ENCODE measurements at regions not wholly inside any gene's neighbourhood (a gene's known extent, or its start where the extent isn't known, plus 50 kb on each side); places are given as distances from the start of the nearest gene placed in this dataset.

GRCh38 chr9:13444245-13445102, 165.0 kb upstream of the MPDZ start:
- intact Hi-C loops (cut with micrococcal nuclease; ENCODE audit: unreplicated experiment) = no loop called here
- no TSS peak for BruUV-seq (replicated peaks)
- in situ Hi-C loops (cut with HindIII; ENCODE audit: low pct_unique_long_range_greater_than_20kb, low sequenced_read_pairs) = no loop called here
- H3K36me3 ChIP-seq (ENCODE audit: control insufficient read depth, insufficient read depth, low read length) = no peaks in the 10 kb centered on the region; the same call in 1 of the 2 replicates
- H3K4me1 ChIP-seq (ENCODE audit: control insufficient read depth, insufficient read depth, low read length) = no peaks in the 10 kb centered on the region
- no peak overlapping the region for H3K27ac ChIP-seq (ENCODE audit: low read length)
- DNase-seq (ENCODE audit: low read depth, low spot score) (no peak), ATAC-seq (no peak)
- no peaks in the 10 kb centered on the region for H3K9me3 ChIP-seq (ENCODE audit: control insufficient read depth, insufficient read depth, low read depth, low read length)
- ChIA-PET CTCF (no interaction called here), POLR2A (no interaction called here)
- TF ChIP-seq CTCF (IDR thresholded peaks at IDR 0.05) (no peak), POLR2AphosphoS5 (IDR thresholded peaks at IDR 0.05; ENCODE audit: low read depth, low read length) (no peak), SIN3A (IDR thresholded peaks at IDR 0.05; ENCODE audit: borderline replicate concordance, insufficient read depth, low read depth, low read length) (no peak), TCF7L2 (IDR thresholded peaks at IDR 0.05; ENCODE audit: low read depth, low read length) (no peak)
- TF ChIP-seq, protein P1, sequence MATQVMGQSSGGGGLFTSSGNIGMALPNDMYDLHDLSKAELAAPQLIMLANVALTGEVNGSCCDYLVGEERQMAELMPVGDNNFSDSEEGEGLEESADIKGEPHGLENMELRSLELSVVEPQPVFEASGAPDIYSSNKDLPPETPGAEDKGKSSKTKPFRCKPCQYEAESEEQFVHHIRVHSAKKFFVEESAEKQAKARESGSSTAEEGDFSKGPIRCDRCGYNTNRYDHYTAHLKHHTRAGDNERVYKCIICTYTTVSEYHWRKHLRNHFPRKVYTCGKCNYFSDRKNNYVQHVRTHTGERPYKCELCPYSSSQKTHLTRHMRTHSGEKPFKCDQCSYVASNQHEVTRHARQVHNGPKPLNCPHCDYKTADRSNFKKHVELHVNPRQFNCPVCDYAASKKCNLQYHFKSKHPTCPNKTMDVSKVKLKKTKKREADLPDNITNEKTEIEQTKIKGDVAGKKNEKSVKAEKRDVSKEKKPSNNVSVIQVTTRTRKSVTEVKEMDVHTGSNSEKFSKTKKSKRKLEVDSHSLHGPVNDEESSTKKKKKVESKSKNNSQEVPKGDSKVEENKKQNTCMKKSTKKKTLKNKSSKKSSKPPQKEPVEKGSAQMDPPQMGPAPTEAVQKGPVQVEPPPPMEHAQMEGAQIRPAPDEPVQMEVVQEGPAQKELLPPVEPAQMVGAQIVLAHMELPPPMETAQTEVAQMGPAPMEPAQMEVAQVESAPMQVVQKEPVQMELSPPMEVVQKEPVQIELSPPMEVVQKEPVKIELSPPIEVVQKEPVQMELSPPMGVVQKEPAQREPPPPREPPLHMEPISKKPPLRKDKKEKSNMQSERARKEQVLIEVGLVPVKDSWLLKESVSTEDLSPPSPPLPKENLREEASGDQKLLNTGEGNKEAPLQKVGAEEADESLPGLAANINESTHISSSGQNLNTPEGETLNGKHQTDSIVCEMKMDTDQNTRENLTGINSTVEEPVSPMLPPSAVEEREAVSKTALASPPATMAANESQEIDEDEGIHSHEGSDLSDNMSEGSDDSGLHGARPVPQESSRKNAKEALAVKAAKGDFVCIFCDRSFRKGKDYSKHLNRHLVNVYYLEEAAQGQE (IDR thresholded peaks at IDR 0.05; ENCODE audit: insufficient read depth in 1 of 2, low read depth in 2 of 2, low read length in 1 of 2) = no peak
- no peak overlapping the region for H3K4me3 ChIP-seq (ENCODE audit: low read depth in 2 of 2, low read length in 2 of 2)
- H3K27me3 ChIP-seq (ENCODE audit: control insufficient read depth, insufficient read depth, low read length) = no peaks in the 10 kb centered on the region

- CTCF ChIA-PET = no interaction called here
- TF ChIP-seq POLR2AphosphoS5 (IDR thresholded peaks at IDR 0.05; ENCODE audit: low read depth, low read length) (no peak), TCF7L2 (IDR thresholded peaks at IDR 0.05; ENCODE audit: low read depth, low read length) (no peak), SIN3A (IDR thresholded peaks at IDR 0.05; ENCODE audit: borderline replicate concordance, insufficient read depth, low read depth, low read length) (no peak), CTCF (IDR thresholded peaks at IDR 0.05) (no peak)
- ATAC-seq (no peak), DNase-seq (ENCODE audit: low read depth, low spot score) (no peak)
- no TSS peak for BruUV-seq (replicated peaks)
- POLR2A ChIA-PET = no interaction called here
- Histone ChIP-seq H3K9me3 (ENCODE audit: control insufficient read depth, insufficient read depth, low read depth, low read length) (no peaks in the 10 kb centered on the region), H3K4me1 (ENCODE audit: control insufficient read depth, insufficient read depth, low read length) (no peaks in the 10 kb centered on the region), H3K4me3 (ENCODE audit: low read depth in 2 of 2, low read length in 2 of 2) (no peak overlapping the region), H3K36me3 (ENCODE audit: control insufficient read depth, insufficient read depth, low read length) (no peaks in the 10 kb centered on the region; the same call in 1 of the 2 replicates), H3K27ac (ENCODE audit: low read length) (no peak overlapping the region), H3K27me3 (ENCODE audit: control insufficient read depth, insufficient read depth, low read length) (no peaks in the 10 kb centered on the region)
- intact Hi-C loops (cut with micrococcal nuclease; ENCODE audit: unreplicated experiment) = no loop called here
- in situ Hi-C loops (cut with HindIII; ENCODE audit: low pct_unique_long_range_greater_than_20kb, low sequenced_read_pairs) = no loop called here
Observed at GRCh38 chr9:13443346-13444244, 164.1 kb upstream of the MPDZ start.
